Endodermal cell (in vitro differentiated cells): ENCODE measurements at regions not wholly inside any gene's neighbourhood (a gene's known extent, or its start where the extent isn't known, plus 50 kb on each side); places are given as distances from the start of the nearest gene placed in this dataset.

Experiments
- DNase-seq: peaks from one replicate; pipeline ENCODE4 v3.0.0-alpha.2; 2017
- H3K27ac ChIP-seq: 2 replicates; pipeline ENCODE4 v1.5.1; 2013; ENCODE audit warnings: mild to moderate bottlenecking, low read depth, low read length, moderate library complexity
- H3K27me3 ChIP-seq: 2 replicates; pipeline ENCODE4 v1.6.1; 2013; ENCODE audit warnings: mild to moderate bottlenecking, low read length, moderate library complexity; ENCODE audit not compliant: insufficient read depth, control insufficient read depth, poor library complexity, severe bottlenecking
- H3K36me3 ChIP-seq: 2 replicates; pipeline ENCODE4 v1.7.0; 2013; ENCODE audit warnings: mild to moderate bottlenecking, low read length, moderate library complexity; ENCODE audit not compliant: control insufficient read depth, insufficient read depth
- H3K4me1 ChIP-seq: one replicate; pipeline ENCODE4 v1.7.0; 2013; ENCODE audit warnings: low read length; ENCODE audit not compliant: control insufficient read depth, insufficient read depth
- H3K4me3 ChIP-seq: 2 replicates; pipeline ENCODE4 v1.5.1; 2013; ENCODE audit warnings: mild to moderate bottlenecking, low read length, moderate library complexity
- H3K9ac ChIP-seq: 2 replicates; pipeline ENCODE4 v1.6.1; 2013; ENCODE audit warnings: mild to moderate bottlenecking, low read length, moderate library complexity; ENCODE audit not compliant: poor library complexity, severe bottlenecking; ENCODE audit errors: extremely low read depth
- H3K9me3 ChIP-seq: 2 replicates; pipeline ENCODE4 v1.6.1; 2013; ENCODE audit warnings: mild to moderate bottlenecking, low read length, moderate library complexity; ENCODE audit not compliant: control insufficient read depth
- H3K27ac Mint-ChIP-seq: 2 replicates; pipeline ENCODE4 v1.8.0; 2020; ENCODE audit warnings: mixed read lengths
- H3K27me3 Mint-ChIP-seq: 2 replicates; pipeline ENCODE4 v1.8.0; 2021; ENCODE audit warnings: mild to moderate bottlenecking, mixed read lengths; ENCODE audit not compliant: insufficient read depth
- H3K36me3 Mint-ChIP-seq: 2 replicates; pipeline ENCODE4 v1.8.0; 2020; ENCODE audit warnings: low read depth, mixed read lengths
- H3K4me1 Mint-ChIP-seq: 2 replicates; pipeline ENCODE4 v1.8.0; 2020; ENCODE audit warnings: mixed read lengths
- H3K4me3 Mint-ChIP-seq: 2 replicates; pipeline ENCODE4 v1.8.0; 2020; ENCODE audit warnings: mild to moderate bottlenecking, moderate library complexity, mixed read lengths
- H3K9me3 Mint-ChIP-seq: 2 replicates; pipeline ENCODE4 v1.8.0; 2020; ENCODE audit warnings: mild to moderate bottlenecking, mixed read lengths
- CTCF ChIP-seq: fragments of 200-600 bp; sonication (generic); conservative IDR thresholded peaks from 2 replicates; pipeline ENCODE4 v1.5.0; 2021; ENCODE audit warnings: antibody characterized with exemption, mild to moderate bottlenecking
- WGBS, 2 experiments: methylation state at CpG; one replicate each; pipeline versions ENCODE4 v1.1.5 to v1.1.7; 2013; ENCODE audit warnings: missing lambda C conversion rate in 2 of 2, mixed read lengths in 1 of 2; ENCODE audit not compliant: insufficient coverage in 1 of 2, insufficient read length in 1 of 2; 5-methylcytosine and 5-hydroxymethylcytosine counted together

GRCh38 chr11:13103962-13104554 is 94.9 kb downstream of the RASSF10 start:
- Histone ChIP-seq H3K9me3 (peaks cover 15% of the 10 kb centered on the region), H3K9ac (no peak overlapping the region), H3K27me3 (no peaks in the 10 kb centered on the region), H3K4me1 (peaks cover 24% of the 10 kb centered on the region), H3K4me3 (no peak overlapping the region), H3K27ac (no peak overlapping the region), H3K36me3 (no peaks in the 10 kb centered on the region)
- WGBS, 2 experiments = 50% methylated on average over 2 of the region's 2 CpGs
- no peak for TF ChIP-seq CTCF
- Mint-ChIP-seq H3K9me3 (no peaks in the 10 kb centered on the region), H3K4me1 (peaks cover 71% of the 10 kb centered on the region), H3K4me3 (no peak overlapping the region), H3K36me3 (no peaks in the 10 kb centered on the region), H3K27me3 (peaks cover 2% of the 10 kb centered on the region), H3K27ac (no peak overlapping the region)
- no peak for DNase-seq

DNA sequence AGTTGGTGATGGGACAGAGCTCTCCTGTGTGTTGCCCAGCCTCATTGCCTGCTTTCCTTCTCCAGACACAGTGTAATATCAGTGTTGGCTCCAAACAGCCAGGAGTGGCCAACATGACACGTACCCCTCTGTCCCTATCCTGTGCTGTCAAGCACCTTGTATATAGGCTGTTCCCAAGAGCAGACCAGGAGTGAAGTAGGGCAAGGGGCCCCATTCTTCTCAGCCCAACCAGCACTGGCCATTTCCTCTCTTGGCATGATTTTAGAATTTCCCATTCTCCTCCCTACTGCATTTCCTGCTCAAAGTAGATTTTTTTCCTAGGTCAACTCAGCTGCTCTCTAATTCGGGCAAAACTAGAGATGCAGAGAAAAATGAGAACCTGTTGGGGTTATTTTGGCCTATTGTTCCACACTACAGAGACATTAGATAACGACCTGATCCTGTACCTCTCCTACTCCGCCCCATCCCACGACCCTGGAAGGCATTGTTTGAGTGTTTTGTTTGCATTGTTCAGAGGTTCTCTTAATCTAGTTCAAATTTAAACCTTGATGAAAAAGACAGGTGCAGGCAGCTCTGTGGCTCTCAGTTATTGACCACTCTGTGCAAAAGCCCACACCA is 95.6 kb downstream of the RASSF10 start:
- Histone ChIP-seq H3K4me1 (peaks cover 26% of the 10 kb centered on the region), H3K27ac (no peak overlapping the region), H3K27me3 (no peaks in the 10 kb centered on the region), H3K36me3 (no peaks in the 10 kb centered on the region), H3K9me3 (peaks cover 21% of the 10 kb centered on the region), H3K9ac (no peak overlapping the region), H3K4me3 (no peak overlapping the region)
- Mint-ChIP-seq H3K36me3 (no peaks in the 10 kb centered on the region), H3K27ac (no peak overlapping the region), H3K4me3 (no peak overlapping the region), H3K9me3 (no peaks in the 10 kb centered on the region), H3K27me3 (peaks cover 2% of the 10 kb centered on the region), H3K4me1 (peaks cover 77% of the 10 kb centered on the region)
- TF ChIP-seq CTCF = no peak
- DNase-seq = no peak
- 40 to 78% methylated on average over 1 to 5 of the region's 5 CpGs for WGBS, 2 experiments

GRCh38 chr11:13105237-13105844 is 96.2 kb downstream of the RASSF10 start:
- 88% methylated on average over 4 of the region's 4 CpGs for WGBS, 2 experiments
- DNase-seq = no peak
- peaks cover 26% of the 10 kb centered on the region for H3K4me1 ChIP-seq
- Mint-ChIP-seq H3K36me3 (no peaks in the 10 kb centered on the region), H3K4me3 (no peak overlapping the region), H3K27ac (no peak overlapping the region), H3K4me1 (peaks cover 77% of the 10 kb centered on the region), H3K27me3 (peaks cover 2% of the 10 kb centered on the region), H3K9me3 (no peaks in the 10 kb centered on the region)
- no peak for TF ChIP-seq CTCF
- H3K36me3 ChIP-seq = no peaks in the 10 kb centered on the region
- no peak overlapping the region for H3K9ac ChIP-seq
- H3K9me3 ChIP-seq = peaks cover 21% of the 10 kb centered on the region
- H3K27me3 ChIP-seq = no peaks in the 10 kb centered on the region
- H3K27ac ChIP-seq = no peak overlapping the region
- no peak overlapping the region for H3K4me3 ChIP-seq
